Activated T-helper 17 cell treated with anti-CD3 and anti-CD28 coated beads, Interleukin-2, amount 50 U/mL, for 72 hours (primary cell): ENCODE measurements at regions not wholly inside any gene's neighbourhood (a gene's known extent, or its start where the extent isn't known, plus 50 kb on each side); places are given as distances from the start of the nearest gene placed in this dataset.

ENCODE experiments used
- ATAC-seq: fragments of 150-1000 bp; cut with Tn5 transposase; replicated peaks from 2 replicates; pipeline ENCODE4 v1.10.0; 2021; ENCODE audit warnings: mild to moderate bottlenecking, moderate library complexity
- H3K27ac Mint-ChIP-seq: one replicate; pipeline ENCODE4 v1.8.0; 2022; ENCODE audit warnings: mixed read lengths
- H3K27me3 Mint-ChIP-seq: one replicate; pipeline ENCODE4 v1.8.0; 2022; ENCODE audit warnings: mixed read lengths
- H3K36me3 Mint-ChIP-seq: one replicate; pipeline ENCODE4 v1.8.0; 2022; ENCODE audit warnings: low read depth, mild to moderate bottlenecking, mixed read lengths
- H3K4me1 Mint-ChIP-seq: one replicate; pipeline ENCODE4 v1.8.0; 2022; ENCODE audit warnings: mixed read lengths
- H3K4me3 Mint-ChIP-seq: one replicate; pipeline ENCODE4 v1.8.0; 2022; ENCODE audit warnings: mild to moderate bottlenecking, mixed read lengths
- H3K9me3 Mint-ChIP-seq: one replicate; pipeline ENCODE4 v1.8.0; 2022; ENCODE audit warnings: mixed read lengths

- ATAC-seq = no peak
- Mint-ChIP-seq H3K4me1 (no peaks in the 10 kb centered on the region), H3K4me3 (no peak overlapping the region), H3K27me3 (peaks cover 3% of the 10 kb centered on the region), H3K9me3 (no peaks in the 10 kb centered on the region), H3K36me3 (no peaks in the 10 kb centered on the region), H3K27ac (no peak overlapping the region)
Observed at GRCh38 chr2:104404526-104404925, 449.4 kb upstream of the POU3F3 start.

DNA sequence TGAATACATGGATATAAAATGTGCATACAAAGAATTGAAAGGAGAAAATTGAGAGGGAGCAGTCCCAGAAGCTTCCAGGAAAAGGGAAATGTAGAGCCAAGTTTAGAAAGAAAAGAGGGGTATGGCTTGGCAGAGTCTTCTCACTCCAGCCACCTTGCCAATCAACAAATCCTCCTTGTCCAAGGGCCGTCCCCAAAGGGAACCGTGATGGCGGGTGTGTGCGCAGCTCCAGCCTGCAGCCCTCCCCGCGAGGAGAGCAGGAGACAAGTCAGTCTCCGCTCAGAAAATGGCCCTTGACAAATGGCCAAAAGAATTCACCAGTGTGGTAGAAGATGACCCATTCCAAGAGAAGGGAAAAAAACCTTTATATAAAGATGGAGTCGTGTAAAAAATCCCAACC lies 448.3 kb upstream of the POU3F3 start:
- Mint-ChIP-seq H3K4me1 (no peaks in the 10 kb centered on the region), H3K27ac (no peak overlapping the region), H3K9me3 (no peaks in the 10 kb centered on the region), H3K36me3 (no peaks in the 10 kb centered on the region), H3K27me3 (peaks cover 3% of the 10 kb centered on the region), H3K4me3 (no peak overlapping the region)
- no peak for ATAC-seq

GRCh38 chr2:104406261-104406726 lies 447.6 kb upstream of the POU3F3 start:
- Mint-ChIP-seq H3K36me3 (no peaks in the 10 kb centered on the region), H3K9me3 (no peaks in the 10 kb centered on the region)
- ATAC-seq = no peak

DNA sequence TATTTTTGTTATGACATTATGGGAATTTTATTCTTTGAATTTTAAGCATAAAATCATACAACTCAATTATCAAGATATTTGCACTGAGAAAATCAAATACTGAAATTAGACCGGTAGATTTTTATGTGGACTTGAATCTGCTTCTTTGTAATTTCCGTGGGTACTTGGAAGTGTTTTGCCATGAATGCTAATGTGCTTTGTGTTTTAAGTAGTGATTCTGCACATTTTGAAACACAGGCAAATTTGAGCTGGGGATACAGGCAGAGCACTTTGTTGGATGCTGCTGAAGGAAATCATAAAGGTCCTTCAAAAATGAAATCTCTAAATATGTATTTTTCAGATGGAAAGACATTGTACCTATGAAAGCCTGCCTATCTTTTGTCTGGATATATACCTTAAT lies 446.3 kb upstream of the POU3F3 start:
- no peak overlapping the region for H3K27ac Mint-ChIP-seq
- no peaks in the 10 kb centered on the region for H3K27me3 Mint-ChIP-seq
- no peak overlapping the region for H3K4me3 Mint-ChIP-seq
- H3K4me1 Mint-ChIP-seq = no peaks in the 10 kb centered on the region
- ATAC-seq = no peak
- H3K9me3 Mint-ChIP-seq = no peaks in the 10 kb centered on the region
- no peaks in the 10 kb centered on the region for H3K36me3 Mint-ChIP-seq

More at GRCh38 chr2:104406261-104406726, 447.6 kb upstream of the POU3F3 start:
- Mint-ChIP-seq H3K27me3 (peaks cover 3% of the 10 kb centered on the region), H3K4me3 (no peak overlapping the region), H3K4me1 (no peaks in the 10 kb centered on the region), H3K27ac (no peak overlapping the region)

- ATAC-seq = no peak
- H3K27me3 Mint-ChIP-seq = no peaks in the 10 kb centered on the region
- no peak overlapping the region for H3K4me3 Mint-ChIP-seq
- H3K9me3 Mint-ChIP-seq = no peaks in the 10 kb centered on the region
- H3K36me3 Mint-ChIP-seq = no peaks in the 10 kb centered on the region
- H3K4me1 Mint-ChIP-seq = no peaks in the 10 kb centered on the region
- no peak overlapping the region for H3K27ac Mint-ChIP-seq
Observed at GRCh38 chr2:104408266-104408665, 445.6 kb upstream of the POU3F3 start.

DNA sequence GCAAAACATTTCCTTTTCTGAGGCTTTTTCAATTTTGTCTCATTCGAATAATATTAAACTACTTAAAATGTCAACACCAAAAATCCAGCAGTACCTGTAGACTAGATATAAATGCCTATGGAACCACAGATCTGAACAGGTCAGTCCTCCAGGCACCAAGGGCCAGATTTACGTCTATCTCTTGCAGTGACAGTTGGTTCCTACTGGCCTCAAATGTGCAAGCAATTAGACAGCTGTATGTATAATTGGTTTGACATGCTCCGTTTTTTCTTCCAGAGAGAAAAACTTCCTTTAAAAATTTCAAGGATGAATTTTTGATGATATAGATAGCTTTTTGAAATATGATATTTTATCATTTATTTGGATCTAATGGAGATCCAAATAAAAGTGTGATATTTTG lies 443.8 kb upstream of the POU3F3 start:
- H3K4me1 Mint-ChIP-seq = no peaks in the 10 kb centered on the region
- no peak overlapping the region for H3K27ac Mint-ChIP-seq
- H3K4me3 Mint-ChIP-seq = no peak overlapping the region
- peaks cover 7% of the 10 kb centered on the region for H3K27me3 Mint-ChIP-seq
- no peaks in the 10 kb centered on the region for H3K36me3 Mint-ChIP-seq
- ATAC-seq = no peak
- H3K9me3 Mint-ChIP-seq = no peaks in the 10 kb centered on the region

GRCh38 chr2:104412384-104412783 lies 441.5 kb upstream of the POU3F3 start:
- Mint-ChIP-seq H3K9me3 (no peaks in the 10 kb centered on the region), H3K36me3 (no peaks in the 10 kb centered on the region), H3K4me3 (no peak overlapping the region), H3K27ac (no peak overlapping the region), H3K4me1 (no peaks in the 10 kb centered on the region), H3K27me3 (peaks cover 7% of the 10 kb centered on the region)
- no peak for ATAC-seq

- ATAC-seq = no peak
- Mint-ChIP-seq H3K9me3 (no peaks in the 10 kb centered on the region), H3K36me3 (no peaks in the 10 kb centered on the region), H3K27ac (no peak overlapping the region), H3K27me3 (peaks cover 7% of the 10 kb centered on the region), H3K4me1 (no peaks in the 10 kb centered on the region), H3K4me3 (no peak overlapping the region)
Observed at GRCh38 chr2:104413890-104414289, 440.0 kb upstream of the POU3F3 start.

- Mint-ChIP-seq H3K36me3 (no peaks in the 10 kb centered on the region), H3K9me3 (no peaks in the 10 kb centered on the region), H3K4me3 (no peak overlapping the region), H3K4me1 (no peaks in the 10 kb centered on the region), H3K27ac (no peak overlapping the region), H3K27me3 (peaks cover 7% of the 10 kb centered on the region)
- ATAC-seq = no peak
Observed at GRCh38 chr2:104415284-104415683, 438.6 kb upstream of the POU3F3 start.

GRCh38 chr2:104416339-104417000 lies 437.4 kb upstream of the POU3F3 start:
- no peak overlapping the region for H3K27ac Mint-ChIP-seq

GRCh38 chr2:104420420-104420819 lies 433.5 kb upstream of the POU3F3 start:
- no peaks in the 10 kb centered on the region for H3K36me3 Mint-ChIP-seq
- no peaks in the 10 kb centered on the region for H3K4me1 Mint-ChIP-seq
- H3K4me3 Mint-ChIP-seq = no peak overlapping the region
- H3K9me3 Mint-ChIP-seq = peaks cover 6% of the 10 kb centered on the region
- no peak overlapping the region for H3K27ac Mint-ChIP-seq
- ATAC-seq = no peak
- no peaks in the 10 kb centered on the region for H3K27me3 Mint-ChIP-seq

More at GRCh38 chr2:104416339-104417000, 437.4 kb upstream of the POU3F3 start:
- Mint-ChIP-seq H3K9me3 (peaks cover 6% of the 10 kb centered on the region), H3K4me1 (no peaks in the 10 kb centered on the region), H3K36me3 (no peaks in the 10 kb centered on the region), H3K4me3 (no peak overlapping the region), H3K27me3 (peaks cover 7% of the 10 kb centered on the region)
- no peak for ATAC-seq

DNA sequence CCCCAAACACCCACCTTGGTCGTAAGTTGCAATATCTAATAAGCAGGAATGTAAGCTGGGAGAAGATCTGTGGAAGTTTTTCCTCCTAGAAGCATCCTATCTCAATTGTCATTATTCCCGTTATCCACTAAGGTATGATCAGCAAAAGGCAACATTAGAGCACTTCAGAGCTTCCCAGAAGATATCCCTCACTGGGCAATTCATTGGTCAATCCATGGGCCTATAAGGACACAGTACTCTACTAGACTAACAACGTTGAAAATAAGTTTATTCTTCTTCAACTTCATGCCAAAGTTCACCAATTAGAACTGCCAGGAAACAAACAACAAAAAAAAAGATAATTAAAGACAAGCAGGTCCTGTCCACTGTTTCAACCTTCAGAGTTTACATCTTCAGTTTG lies 433.0 kb upstream of the POU3F3 start:
- no peaks in the 10 kb centered on the region for H3K36me3 Mint-ChIP-seq
- no peak overlapping the region for H3K4me3 Mint-ChIP-seq
- peaks cover 6% of the 10 kb centered on the region for H3K9me3 Mint-ChIP-seq
- no peaks in the 10 kb centered on the region for H3K27me3 Mint-ChIP-seq
- no peaks in the 10 kb centered on the region for H3K4me1 Mint-ChIP-seq
- H3K27ac Mint-ChIP-seq = no peak overlapping the region
- ATAC-seq = no peak

GRCh38 chr2:104425850-104426595 lies 427.9 kb upstream of the POU3F3 start:
- no peaks in the 10 kb centered on the region for H3K9me3 Mint-ChIP-seq

DNA sequence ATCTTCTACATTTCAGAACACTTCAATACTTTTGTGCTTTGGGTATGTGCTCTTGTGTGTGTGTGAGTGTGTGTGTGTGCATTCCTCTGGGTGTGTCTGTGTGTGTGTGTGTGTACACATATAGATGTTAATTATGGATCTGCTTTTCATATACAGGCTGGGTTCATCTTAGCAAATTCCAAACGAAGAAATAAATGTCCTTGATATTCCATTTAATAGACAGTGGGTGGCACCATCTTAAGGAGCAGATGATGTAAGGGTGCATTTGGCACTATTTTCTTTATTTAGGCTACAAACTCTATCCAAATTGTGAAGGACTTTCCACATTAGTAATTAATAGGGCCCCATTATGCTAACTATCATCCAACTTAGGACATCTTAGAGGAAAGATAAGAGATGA lies 425.8 kb upstream of the POU3F3 start:
- H3K27ac Mint-ChIP-seq = no peak overlapping the region
- H3K27me3 Mint-ChIP-seq = peaks cover 6% of the 10 kb centered on the region
- no peak for ATAC-seq
- H3K36me3 Mint-ChIP-seq = no peaks in the 10 kb centered on the region
- no peak overlapping the region for H3K4me3 Mint-ChIP-seq
- H3K4me1 Mint-ChIP-seq = no peaks in the 10 kb centered on the region
- peaks cover 4% of the 10 kb centered on the region for H3K9me3 Mint-ChIP-seq

More at GRCh38 chr2:104425850-104426595, 427.9 kb upstream of the POU3F3 start:
- Mint-ChIP-seq H3K4me1 (no peaks in the 10 kb centered on the region), H3K4me3 (no peak overlapping the region), H3K27ac (no peak overlapping the region), H3K27me3 (no peaks in the 10 kb centered on the region), H3K36me3 (no peaks in the 10 kb centered on the region)
- ATAC-seq = no peak

DNA sequence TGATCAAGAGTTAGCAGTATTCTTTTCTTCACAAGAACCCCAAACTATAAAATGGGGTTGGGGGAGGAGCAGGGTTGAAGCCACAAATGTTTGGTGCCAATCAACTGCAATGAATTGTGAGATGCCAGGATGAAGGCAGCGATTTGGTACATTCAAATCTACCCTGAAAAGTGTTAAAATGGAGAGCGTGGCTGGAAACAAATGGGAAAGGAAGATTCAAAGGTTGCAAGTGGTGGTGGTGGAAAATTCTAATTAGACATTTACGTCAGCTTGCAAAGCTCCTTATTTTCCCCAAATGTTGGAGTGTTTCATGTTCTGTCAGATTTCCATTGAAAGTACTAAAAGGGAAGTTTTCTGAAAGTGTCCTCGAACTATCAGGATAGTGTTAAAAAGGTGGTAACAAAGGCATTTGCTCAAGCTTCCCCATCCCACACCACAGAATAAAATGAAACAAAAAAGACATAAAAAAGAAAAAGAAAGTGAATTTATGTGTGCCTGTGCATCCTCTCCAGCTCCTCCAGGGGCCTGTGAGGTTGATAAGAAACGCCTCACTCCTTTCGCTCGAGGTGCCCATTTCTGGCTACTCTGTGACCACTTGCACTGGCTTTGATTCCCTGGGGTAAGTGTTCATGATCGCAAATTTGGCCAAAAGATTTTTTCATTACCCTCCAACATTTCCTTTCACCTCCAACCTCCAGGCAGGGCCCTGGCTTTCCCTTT lies 424.1 kb upstream of the POU3F3 start:
- peaks cover 4% of the 10 kb centered on the region for H3K9me3 Mint-ChIP-seq
- no peak overlapping the region for H3K4me3 Mint-ChIP-seq
- H3K4me1 Mint-ChIP-seq = peaks cover 5% of the 10 kb centered on the region
- H3K27ac Mint-ChIP-seq = no peak overlapping the region
- no peak for ATAC-seq
- peaks cover 12% of the 10 kb centered on the region for H3K27me3 Mint-ChIP-seq
- H3K36me3 Mint-ChIP-seq = no peaks in the 10 kb centered on the region
